ENCODE measurements at regions not wholly inside any gene's neighbourhood (a gene's known extent, or its start where the extent isn't known, plus 50 kb on each side); places are given as distances from the start of the nearest gene placed in this dataset.
"Not testable (repeated sequence)": the region's sequence is repeated elsewhere in the genome, so short reads cannot be mapped to it uniquely, and the experiment has no call there.

DNA sequence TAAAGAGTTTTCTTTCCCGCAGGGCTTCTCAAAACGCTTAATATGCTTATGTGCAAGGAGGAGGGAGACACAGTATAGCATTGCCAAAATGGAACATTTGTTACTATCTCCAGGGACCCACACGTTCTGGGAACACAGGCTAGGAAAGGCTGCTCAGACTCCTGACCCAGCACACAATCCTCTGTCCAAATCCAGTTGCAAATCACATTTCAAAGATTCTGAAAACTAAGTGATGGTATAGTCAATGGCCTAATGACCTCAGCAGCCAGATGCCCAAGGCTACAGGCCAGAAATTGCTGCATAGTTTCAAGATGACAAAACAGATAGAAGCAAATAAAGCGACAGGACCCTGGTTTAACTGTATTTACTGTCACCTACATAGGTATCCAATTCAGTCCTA is 97.0 kb upstream of the GRIP1 start:
- no peak for DNase-seq

- DNase-seq: no peak
Measured at GRCh38 chr12:66776974-66777373, 98.1 kb upstream of the GRIP1 start.

GRCh38 chr12:66779466-66779865 is 100.6 kb upstream of the GRIP1 start:
- DNase-seq: no peak

DNA sequence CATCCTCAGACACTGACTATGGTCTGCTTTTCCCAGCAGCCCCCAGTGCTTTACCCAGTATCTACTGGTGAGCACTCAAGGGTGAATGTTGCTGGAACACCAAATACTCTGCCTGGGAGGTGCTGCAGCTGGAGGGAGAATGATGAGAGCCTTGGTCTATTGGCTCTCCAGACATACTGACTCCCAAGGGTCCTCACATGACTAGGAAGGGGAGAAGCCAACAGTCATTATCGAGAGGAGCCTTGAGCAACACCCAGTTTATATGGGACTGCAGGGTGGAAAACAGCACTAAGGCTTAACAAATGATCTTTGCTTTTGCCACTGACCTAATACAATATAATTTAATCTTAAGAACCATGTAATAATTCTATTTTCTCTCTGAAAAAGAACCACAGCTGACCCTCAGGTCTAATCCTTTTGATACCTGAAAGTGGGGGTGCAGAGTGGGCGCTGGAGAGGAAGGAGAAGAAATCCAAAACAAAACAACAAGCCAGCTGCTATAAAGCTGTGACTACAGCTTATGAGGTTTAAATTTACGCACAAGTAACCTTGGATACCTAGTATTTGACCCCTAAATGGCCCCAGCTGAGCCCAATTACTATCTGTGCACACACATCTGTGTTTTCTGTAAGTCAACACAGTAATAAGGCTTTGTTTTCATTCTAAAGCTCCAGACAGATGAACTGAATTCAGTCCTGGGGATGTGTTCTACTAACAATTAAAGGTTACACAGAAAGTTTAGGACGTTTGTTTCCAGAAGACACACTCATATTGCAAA is 107.8 kb upstream of the GRIP1 start:
- no peak for DNase-seq

GRCh38 chr12:66799551-66799950 is 120.7 kb upstream of the GRIP1 start:
- DNase-seq: no peak

DNA sequence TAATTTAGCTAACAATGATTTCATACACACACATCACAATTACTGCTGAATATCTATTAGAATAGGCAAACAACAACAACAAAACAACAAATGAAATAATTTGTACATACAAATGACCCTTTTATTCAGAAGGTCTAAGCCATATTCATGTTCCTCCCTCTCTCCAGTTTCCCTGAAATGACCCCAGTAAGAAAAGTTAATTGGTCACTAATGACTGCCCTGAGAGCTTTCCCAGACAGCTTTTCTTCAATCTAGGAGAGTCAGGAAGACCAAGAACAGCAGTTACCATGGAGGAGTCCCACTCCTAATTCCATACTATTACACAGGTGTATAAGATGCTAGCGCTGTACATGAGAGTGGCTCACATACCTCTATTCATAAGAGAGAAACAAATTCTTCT is 121.2 kb upstream of the GRIP1 start:
- DNase-seq: no peak

DNA sequence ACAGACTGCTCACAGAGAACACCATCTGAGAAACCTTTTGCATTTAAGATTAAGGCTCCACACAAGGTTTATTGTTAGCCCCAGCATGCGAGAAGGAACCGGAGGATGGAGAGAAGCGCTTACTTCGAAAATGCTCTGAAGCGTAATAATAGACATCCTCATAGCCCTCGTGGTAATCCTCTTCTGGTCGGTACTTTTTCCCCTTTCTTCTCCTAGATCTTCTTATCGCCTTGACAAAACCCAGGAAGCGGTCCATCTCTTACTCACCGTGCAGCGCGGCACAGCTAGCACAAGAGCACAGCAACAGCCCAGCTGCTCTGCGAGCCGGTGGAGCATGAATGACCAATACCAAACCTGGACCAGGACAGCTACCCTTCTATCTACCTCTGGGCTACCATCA is 125.1 kb upstream of the GRIP1 start:
- DNase-seq: no peak

DNA sequence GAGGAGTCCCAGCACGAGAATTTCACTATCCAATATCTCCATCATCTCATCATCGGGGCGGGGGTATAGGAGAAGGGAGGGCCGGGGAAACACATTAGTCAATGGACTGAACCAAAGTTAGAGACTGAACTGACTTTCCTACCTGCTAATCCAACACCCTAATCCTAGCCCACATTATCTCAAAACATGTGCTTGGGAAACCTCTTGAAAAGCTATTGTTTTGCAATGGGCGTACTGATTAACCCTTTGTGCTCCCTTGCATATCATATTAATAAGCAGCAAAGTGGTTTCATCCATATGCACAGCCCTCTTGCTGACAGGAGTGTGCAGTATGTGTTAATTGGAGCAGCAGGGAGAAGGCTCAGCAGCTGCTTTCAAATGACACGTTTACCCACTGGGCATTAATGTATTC is 125.7 kb upstream of the GRIP1 start:
- DNase-seq: no peak

DNA sequence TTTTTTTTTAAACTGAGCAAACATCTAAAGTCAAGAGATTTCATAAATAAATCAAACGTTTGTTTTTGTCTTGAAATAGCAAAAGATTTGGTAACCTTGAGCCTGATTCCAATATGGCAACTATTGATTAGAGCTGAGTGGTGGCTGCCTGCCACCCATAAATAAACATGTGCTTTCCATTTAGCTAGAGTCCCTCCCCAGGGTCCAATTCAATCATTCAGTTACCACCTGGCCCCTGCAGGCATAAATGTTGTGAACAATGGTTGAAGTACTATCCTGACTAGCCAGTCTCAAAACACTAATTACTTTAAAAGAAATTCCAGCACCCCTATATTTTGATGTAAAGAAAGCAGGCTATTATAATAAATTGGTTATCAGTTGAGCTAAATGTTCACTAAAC is 129.7 kb upstream of the GRIP1 start:
- no peak for DNase-seq

DNA sequence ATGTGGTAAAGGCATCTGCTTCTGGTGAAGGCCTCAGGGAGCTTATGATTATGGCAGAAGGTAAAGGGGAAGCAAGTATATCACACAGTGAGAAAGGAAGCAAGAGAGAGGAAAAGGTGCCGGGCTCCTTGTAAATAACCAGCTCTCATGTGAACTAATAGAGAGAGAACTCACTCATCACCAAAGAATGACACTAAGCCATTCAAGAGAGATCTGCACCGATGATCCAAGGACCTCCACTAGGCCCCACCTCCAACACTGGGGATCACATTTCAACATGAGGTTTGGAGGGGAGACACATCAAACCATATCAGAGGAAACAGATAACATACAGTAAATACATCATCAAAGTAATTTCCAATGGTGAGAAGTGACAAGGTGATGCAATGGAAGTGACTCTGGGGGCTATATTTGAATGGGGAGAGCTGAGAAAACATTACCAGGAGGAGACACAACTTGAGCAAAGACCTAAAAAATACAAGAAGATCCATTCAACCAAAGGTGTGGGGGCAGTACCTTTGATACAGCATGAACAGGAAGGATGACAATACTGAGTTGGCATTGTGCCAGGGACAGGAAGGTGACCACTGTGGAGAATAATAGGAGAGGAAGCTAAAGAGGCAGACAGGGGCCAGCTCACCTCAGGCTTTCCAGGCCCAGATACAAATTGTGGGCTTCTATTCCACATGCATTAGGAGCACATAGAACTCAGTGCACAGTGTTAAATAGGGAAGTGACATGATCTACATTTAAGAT is 134.4 kb upstream of the GRIP1 start:
- peak; percentile 10 to 43 for DNase-seq

- DNase-seq: no peak
Measured at GRCh38 chr12:66819587-66819986, 140.7 kb upstream of the GRIP1 start.

DNA sequence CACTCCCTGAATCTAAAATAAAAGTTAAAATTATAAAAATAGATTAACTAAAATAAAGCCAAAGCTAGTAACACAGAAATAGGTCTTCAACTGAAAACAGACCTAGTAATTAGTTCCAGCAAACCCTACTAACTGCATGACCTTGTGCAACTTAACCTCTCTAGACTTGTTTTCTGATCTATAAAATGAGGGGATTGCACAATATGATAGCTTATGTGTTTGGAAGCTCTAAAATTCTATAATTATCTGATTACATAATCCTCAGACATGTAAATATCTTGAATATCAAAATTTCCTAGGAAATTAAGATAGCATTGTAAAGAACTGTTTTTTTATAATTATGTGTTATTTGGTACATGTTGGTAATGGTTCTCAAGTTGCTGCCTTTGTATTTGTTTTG is 144.1 kb upstream of the GRIP1 start:
- no peak for DNase-seq

DNA sequence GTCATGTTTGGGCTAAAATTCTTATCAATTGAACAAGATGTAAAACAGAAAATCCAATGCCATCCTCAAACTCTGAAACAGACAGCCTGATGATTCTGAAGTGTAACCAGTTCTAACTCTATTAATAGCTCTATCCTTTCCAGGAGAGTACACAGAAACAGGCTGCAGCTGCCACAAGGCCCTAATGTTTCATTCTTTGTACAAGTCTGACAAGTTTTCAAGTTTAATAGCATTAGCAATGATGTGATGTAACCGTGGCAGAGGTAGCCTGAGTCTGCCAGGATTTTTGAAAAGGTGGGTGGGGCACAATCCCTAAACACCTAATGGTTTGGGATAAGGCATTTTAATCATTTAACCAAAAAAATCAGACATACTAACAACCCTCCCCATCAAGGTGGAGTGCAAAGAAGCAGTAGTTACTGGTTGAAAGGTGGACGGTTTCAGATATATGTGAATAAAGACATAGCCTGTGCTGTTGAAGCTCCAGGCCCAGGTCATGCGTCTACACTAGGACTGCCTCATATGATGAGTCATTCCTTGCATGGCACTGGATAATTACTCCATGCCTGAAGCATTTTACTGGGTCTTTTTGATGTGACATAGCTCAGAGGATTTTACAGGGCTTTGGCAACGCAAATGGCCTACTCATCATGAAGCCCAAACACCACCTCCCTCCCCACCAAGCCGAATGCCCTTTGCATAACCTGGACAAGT is 145.1 kb upstream of the GRIP1 start:
- DNase-seq: no peak

GRCh38 chr12:66825921-66826320 is 147.0 kb upstream of the GRIP1 start:
- not testable (repeated sequence) for DNase-seq

- DNase-seq: peak; percentile 48 to 49
Measured at GRCh38 chr12:66829660-66830325, 150.9 kb upstream of the GRIP1 start.

DNA sequence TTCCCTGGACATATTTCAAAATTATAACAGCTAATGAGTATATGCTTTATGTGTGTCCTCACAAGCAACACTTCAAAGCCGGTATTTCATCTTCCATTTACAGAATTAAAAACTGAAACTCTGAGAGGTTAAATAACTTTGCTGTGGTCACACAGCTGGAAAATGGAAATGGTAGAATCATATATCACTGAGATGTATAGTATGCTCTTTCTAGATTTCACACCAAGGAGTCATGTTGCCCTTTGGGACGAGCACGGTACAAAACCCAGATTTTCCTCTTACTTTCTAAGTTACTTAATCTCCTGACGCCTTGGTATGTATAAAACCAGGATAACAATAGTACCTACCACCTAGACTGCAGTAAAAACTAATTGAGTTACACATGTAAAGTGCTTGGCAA is 152.6 kb upstream of the GRIP1 start:
- no peak for DNase-seq

DNA sequence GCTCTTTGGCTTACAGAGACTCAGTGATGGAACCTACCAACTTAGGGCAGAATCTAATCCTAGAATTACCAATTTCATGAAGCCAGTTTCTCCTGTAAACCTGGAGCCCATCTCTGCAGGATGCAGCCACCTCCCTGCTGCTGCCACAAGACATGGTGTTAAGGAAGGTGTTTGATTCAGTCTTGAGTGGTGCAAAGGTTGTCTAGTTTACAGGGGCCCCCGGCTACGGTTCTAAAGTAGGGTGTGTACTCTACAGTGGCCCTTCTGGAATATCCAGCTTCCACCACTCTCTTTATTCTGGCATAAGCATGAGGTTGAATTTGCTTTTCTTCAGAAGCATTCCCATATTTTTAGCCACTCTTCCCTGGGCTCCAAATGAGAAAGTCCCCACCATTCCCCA is 154.1 kb upstream of the GRIP1 start:
- DNase-seq: no peak

- peak in 1 of 2 experiments; percentile 16 for DNase-seq
Measured at GRCh38 chr12:66836623-66837310, 157.9 kb upstream of the GRIP1 start.

DNA sequence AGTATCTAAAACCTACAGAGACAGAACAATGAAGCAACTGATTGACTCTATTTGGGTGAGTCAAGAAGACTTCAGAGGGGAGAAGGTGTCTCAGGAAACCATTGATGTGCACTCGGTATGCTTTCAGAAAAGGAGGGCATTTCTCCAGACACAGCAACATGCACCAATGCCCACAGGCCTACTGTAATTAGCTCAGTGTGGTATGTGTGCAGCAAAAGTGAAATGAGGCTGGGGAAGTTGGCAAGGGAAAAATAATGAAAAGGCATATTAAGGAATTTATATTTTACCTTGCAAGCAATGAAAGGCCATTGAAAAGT is 158.4 kb upstream of the GRIP1 start:
- no peak for DNase-seq

DNA sequence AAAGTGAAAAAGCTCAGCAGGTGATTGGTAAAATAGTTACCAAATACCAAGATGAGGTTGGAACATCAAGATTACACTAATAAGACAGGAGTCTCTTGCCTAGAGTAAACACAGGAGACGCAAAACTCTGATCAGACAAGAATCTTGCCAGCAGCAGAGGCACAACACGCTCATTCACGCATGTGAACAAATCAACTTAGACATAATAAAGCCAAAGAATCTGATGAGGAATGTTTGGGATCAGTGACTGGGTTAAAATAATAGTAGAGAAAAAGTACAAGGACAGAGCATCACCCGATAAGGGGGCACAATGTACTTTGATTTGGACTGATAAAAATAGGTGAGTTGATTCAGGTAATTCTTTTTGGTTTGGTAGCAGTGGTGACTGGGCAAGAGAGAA is 159.5 kb upstream of the GRIP1 start:
- no peak for DNase-seq

- no peak for DNase-seq
Measured at GRCh38 chr12:66848967-66849366, 170.1 kb upstream of the GRIP1 start.

DNA sequence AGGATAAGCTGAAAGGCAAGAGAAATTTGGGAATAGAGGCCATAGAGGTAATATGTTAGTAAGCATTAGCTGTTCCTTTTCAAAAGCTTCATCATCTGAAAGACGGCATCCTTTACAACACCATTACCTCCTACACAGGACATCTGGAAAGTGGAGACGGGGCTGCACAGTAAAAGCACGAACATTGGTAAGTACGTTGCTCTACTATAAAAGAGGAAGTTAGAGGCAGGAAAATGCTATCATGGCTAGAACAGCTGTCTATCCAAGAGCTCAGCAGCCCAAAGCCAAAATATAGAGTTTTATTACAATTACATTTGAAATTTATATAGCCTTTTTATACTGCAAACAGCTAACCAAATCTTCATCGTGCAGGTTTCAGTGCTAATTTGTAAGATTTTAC is 172.3 kb upstream of the GRIP1 start:
- DNase-seq: peak; percentile 90 to 91

- DNase-seq: no peak
Measured at GRCh38 chr12:66852091-66852490, 173.2 kb upstream of the GRIP1 start.

All from Kasumi-1 (cell line).